WERI-Rb-1 (cell line): ENCODE measurements at regions not wholly inside any gene's neighbourhood (a gene's known extent, or its start where the extent isn't known, plus 50 kb on each side); places are given as distances from the start of the nearest gene placed in this dataset.
A peak's percentile ranks its signal among the peaks of the same experiment; 100 is the strongest.

Experiments
- DNase-seq: peaks from one replicate; pipeline ENCODE4 v3.0.0-alpha.2; 2020
- H3K27ac ChIP-seq: fragments of 250-450 bp; sonication (Bioruptor Pico); 2 replicates; pipeline ENCODE4 v1.5.1; 2020; ENCODE audit warnings: mild to moderate bottlenecking, moderate library complexity
- H3K27me3 ChIP-seq: fragments of 250-450 bp; sonication (Bioruptor Pico); 2 replicates; pipeline ENCODE4 v1.5.1; 2021; ENCODE audit warnings: mild to moderate bottlenecking, low read depth, moderate library complexity; ENCODE audit not compliant: insufficient read depth, severe bottlenecking
- H3K36me3 ChIP-seq: fragments of 250-450 bp; sonication (Bioruptor Pico); 2 replicates; pipeline ENCODE4 v1.5.1; 2020; ENCODE audit warnings: mild to moderate bottlenecking, moderate library complexity
- H3K4me3 ChIP-seq: 2 replicates; pipeline ENCODE4 v1.5.1; 2011; ENCODE audit warnings: low read depth, mild to moderate bottlenecking, control low read depth, low read length
- H3K9me3 ChIP-seq: fragments of 250-450 bp; sonication (Bioruptor Pico); 2 replicates; pipeline ENCODE4 v1.5.1; 2021; ENCODE audit warnings: mild to moderate bottlenecking, moderate library complexity; ENCODE audit not compliant: severe bottlenecking
- TF ChIP-seq, protein P1 (sequence below): IDR thresholded peaks from 2 replicates; pipeline ENCODE4 v1.5.1; 2011; ENCODE audit warnings: low read depth, mild to moderate bottlenecking, control low read depth, inconsistent platforms, low read length

DNA sequence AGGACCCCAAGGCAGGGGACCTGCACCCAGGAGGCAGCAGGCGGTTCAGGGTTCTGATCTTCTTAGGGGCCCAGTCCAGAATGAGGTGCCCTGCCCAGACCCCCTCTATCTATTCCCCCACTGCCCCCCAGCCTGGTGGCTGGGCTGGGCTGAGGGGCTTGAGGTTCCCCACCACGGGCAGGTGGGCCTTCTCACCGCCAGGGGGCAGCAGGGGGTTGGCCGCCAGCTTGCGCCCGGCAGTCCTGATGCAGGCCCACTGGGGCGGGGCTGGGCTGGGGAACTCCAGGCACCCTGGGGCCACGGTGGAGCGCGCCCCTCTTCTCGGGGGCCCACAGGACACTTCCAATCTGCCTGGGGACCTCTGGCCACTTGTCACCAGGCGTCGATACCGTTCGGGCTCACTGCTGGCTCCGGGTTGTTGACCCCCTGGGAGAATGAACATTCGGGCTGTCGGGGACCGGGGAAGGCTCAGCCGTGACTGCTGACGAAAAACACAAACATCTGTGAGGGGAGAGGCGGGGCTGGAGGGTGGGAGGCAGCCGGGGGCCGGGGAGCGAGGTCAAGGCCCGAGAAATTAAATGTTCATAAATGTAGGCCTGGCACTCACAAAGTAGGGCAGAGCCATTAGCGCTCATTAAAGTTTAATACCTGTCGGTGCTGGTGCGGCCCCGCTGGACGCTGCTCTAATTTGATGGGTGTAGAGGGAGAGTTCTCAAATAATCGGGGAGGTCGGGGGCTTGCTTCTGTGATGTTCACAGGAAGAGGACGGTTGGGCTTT is 219.3 kb upstream of the GSE1 start:
- TF ChIP-seq, protein P1, sequence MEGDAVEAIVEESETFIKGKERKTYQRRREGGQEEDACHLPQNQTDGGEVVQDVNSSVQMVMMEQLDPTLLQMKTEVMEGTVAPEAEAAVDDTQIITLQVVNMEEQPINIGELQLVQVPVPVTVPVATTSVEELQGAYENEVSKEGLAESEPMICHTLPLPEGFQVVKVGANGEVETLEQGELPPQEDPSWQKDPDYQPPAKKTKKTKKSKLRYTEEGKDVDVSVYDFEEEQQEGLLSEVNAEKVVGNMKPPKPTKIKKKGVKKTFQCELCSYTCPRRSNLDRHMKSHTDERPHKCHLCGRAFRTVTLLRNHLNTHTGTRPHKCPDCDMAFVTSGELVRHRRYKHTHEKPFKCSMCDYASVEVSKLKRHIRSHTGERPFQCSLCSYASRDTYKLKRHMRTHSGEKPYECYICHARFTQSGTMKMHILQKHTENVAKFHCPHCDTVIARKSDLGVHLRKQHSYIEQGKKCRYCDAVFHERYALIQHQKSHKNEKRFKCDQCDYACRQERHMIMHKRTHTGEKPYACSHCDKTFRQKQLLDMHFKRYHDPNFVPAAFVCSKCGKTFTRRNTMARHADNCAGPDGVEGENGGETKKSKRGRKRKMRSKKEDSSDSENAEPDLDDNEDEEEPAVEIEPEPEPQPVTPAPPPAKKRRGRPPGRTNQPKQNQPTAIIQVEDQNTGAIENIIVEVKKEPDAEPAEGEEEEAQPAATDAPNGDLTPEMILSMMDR, result peak; percentile 67
- Histone ChIP-seq H3K4me3 (no peak overlapping the region), H3K36me3 (no peaks in the 10 kb centered on the region), H3K27ac (no peak overlapping the region), H3K27me3 (no peaks in the 10 kb centered on the region), H3K9me3 (no peaks in the 10 kb centered on the region)
- DNase-seq, result peak; percentile 63

DNA sequence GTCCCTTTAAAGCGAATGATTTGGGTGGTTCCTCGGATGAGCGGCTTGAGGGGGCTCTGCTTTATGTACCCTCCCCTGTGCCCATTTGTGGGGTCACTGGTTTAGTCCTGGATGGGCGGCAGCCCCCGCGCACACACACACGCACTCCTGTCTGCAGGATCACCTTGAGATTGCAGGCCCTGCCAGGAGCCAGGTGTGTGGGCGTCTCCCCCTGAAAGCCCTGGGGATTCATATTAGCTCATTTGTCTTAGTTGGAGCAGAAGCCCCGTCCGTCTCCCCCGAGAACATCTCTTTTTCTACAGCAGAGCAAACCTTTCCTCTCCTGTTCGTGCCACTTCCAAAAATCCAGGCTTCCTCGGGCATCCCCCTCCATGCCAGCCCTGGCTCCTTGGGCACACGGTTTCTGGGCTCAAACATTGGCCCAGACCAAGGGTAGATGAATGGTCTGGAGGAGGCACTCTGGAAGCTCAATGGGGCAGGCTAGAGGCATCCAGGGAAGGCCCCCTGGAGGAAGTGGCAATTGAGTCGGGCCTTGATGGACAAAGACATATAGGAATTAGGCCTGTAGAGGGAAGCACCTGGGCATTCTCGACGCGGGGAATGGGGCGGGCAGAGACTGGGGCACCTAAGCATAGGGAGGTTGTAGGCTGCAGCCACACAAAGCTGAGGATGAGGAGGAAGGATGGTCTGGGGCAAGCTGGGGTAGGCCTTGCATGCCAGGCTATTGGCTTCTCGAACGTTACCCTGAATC is 218.5 kb upstream of the GSE1 start:
- TF ChIP-seq, protein P1, result no peak
- H3K36me3 ChIP-seq, result no peaks in the 10 kb centered on the region
- no peaks in the 10 kb centered on the region for H3K9me3 ChIP-seq
- H3K27ac ChIP-seq, result no peak overlapping the region
- H3K4me3 ChIP-seq, result no peak overlapping the region
- no peaks in the 10 kb centered on the region for H3K27me3 ChIP-seq
- peak; percentile 2 for DNase-seq

DNA sequence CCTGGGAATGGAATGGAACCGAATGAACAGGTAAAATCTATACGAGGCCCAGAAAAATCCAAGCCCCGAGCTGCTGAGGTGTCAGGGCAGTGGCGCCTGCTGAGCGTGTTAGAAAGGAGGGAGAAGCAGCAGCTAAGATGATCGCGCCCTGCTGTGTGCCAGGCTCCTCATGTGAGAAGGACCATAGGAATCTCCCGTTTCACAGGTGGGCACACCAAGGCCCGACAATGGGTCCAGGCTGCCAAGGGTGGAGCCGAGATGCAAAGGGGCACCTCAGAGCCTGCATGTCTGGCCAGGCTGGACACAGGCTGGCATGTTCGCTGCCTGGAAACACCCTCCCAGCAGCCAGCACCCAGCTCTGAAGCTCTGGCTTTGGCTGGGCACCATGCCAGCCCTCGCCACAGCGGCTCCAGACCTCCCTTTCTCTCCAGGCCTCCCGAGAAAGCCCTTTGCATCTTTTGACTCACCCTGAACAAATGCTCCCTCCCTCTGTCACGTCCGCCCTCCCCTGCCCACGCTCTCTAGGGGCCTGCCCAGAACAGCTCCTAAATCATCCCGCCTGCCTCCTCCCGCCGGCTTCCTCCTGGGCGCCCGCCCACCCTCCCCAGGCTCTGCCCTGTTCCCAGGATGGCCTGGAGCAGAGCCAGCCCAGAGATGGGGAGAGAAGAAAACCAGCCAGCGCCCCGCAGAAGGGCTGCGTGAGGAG is 217.8 kb upstream of the GSE1 start:
- Histone ChIP-seq H3K4me3 (no peak overlapping the region), H3K27me3 (no peaks in the 10 kb centered on the region), H3K36me3 (no peaks in the 10 kb centered on the region), H3K27ac (no peak overlapping the region), H3K9me3 (no peaks in the 10 kb centered on the region)
- TF ChIP-seq, protein P1, result no peak
- peak; percentile 4 for DNase-seq

DNA sequence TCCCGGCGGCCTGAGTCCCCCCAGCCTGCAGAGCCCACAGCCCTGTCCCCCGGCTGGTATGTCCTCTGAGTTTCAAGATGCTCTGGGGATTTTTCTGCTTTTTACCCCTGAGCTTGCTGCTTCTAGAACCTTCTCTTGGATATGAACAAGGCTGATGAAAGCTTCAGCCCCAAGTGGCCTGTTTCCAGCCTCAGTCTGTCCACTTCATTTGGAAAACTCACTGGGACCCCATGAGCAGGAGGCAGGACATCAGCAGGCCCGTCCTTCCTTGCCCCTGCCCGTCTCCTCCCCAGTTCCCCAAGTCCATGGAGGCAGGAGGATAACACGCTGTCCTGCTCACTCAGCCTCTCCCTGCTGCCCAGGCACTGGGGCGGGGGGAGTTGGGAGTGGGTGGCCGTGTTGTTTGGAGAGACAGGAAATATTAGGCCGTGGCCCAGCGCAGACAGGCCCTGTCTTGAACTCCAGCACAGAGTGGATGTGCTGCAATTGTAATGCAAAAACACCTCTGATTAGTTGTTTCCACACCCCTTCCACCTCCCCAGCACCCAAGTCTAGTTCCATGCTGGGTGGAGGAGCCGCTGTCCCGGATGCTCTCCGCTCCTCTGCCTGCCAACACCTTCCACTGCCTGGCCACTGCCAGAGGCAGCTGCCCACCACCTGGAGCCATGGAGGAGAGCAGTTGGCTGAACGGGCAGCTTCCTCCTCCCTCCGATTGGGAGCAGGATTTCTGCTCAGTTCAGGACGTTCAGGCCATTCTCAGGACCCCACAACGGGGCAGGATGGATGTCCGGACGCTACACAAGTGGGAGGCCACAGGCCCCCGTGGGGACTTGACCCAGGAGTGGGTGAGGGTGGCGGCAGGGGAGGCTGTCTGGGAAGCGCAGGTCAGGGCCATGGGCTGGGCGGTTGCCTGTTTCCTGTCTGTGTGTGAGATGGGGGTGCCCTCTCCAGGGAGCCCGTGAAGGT is 216.9 kb upstream of the GSE1 start:
- Histone ChIP-seq H3K27ac (no peak overlapping the region; the same call in 1 of the 2 replicates), H3K9me3 (no peaks in the 10 kb centered on the region), H3K36me3 (no peaks in the 10 kb centered on the region), H3K4me3 (no peak overlapping the region), H3K27me3 (no peaks in the 10 kb centered on the region)
- peak; percentile 6 for DNase-seq
- TF ChIP-seq, protein P1, result no peak
